ENCODE measurements at regions not wholly inside any gene's neighbourhood (a gene's known extent, or its start where the extent isn't known, plus 50 kb on each side); places are given as distances from the start of the nearest gene placed in this dataset.

GRCh38 chr5:82526540-82526939, 248.4 kb upstream of the RPS23 start:
- no peak for ATAC-seq
- CTCF ChIA-PET: interaction anchor here (0.6 kb wide), 1 partner anchor 16 kb away, joined by 3 read pairs; no protein-coding TSS in a partner anchor
- Mint-ChIP-seq H3K9me3 (peaks cover 40% of the 10 kb centered on the region), H3K27ac (no peak overlapping the region), H3K4me3 (no peak overlapping the region), H3K27me3 (ENCODE audit: low read depth) (0 out of 2 replicates have a peak, but pooled peaks cover 5% of the 10 kb centered on the region), H3K36me3 (peaks cover 21% of the 10 kb centered on the region), H3K4me1 (peaks cover 31% of the 10 kb centered on the region)
- no peak for DNase-seq (ENCODE audit: low spot score)
- POLR2A ChIA-PET: no interaction called here
- TF ChIP-seq, protein P1, sequence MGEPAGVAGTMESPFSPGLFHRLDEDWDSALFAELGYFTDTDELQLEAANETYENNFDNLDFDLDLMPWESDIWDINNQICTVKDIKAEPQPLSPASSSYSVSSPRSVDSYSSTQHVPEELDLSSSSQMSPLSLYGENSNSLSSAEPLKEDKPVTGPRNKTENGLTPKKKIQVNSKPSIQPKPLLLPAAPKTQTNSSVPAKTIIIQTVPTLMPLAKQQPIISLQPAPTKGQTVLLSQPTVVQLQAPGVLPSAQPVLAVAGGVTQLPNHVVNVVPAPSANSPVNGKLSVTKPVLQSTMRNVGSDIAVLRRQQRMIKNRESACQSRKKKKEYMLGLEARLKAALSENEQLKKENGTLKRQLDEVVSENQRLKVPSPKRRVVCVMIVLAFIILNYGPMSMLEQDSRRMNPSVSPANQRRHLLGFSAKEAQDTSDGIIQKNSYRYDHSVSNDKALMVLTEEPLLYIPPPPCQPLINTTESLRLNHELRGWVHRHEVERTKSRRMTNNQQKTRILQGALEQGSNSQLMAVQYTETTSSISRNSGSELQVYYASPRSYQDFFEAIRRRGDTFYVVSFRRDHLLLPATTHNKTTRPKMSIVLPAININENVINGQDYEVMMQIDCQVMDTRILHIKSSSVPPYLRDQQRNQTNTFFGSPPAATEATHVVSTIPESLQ (CRISPR knock-in tag; IDR thresholded peaks at IDR 0.05): no peak

DNA sequence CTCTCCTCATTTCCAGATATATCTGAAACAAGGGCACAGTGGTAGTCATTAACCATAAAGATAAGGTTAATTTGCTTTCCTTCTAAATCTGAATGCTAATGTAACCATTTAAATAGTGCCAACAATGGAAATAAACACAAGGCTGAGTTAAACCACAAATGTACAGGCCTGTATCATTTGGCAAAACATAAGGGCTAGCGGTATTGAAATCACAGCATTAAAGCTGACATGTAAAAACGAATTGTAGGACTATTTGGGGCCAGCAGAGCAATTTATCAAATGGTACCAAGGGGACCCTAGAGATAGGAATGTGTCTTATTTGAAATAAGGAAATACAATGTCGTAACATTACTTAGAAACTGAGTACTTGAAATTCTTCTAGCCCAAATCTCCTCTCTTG, 247.5 kb upstream of the RPS23 start:
- H3K27me3 Mint-ChIP-seq (ENCODE audit: low read depth): no peaks in the 10 kb centered on the region
- ATAC-seq (no peak), DNase-seq (ENCODE audit: low spot score) (no peak)
- peaks cover 33% of the 10 kb centered on the region for H3K4me1 Mint-ChIP-seq
- peaks cover 12% of the 10 kb centered on the region for H3K36me3 Mint-ChIP-seq
- peaks cover 31% of the 10 kb centered on the region for H3K9me3 Mint-ChIP-seq
- H3K4me3 Mint-ChIP-seq: no peak overlapping the region
- CTCF ChIA-PET: interaction anchor here (0.6 kb wide), 1 partner anchor 17 kb away, joined by 3 read pairs; no protein-coding TSS in a partner anchor
- POLR2A ChIA-PET: no interaction called here
- H3K27ac Mint-ChIP-seq: no peak overlapping the region
- TF ChIP-seq, protein P2, sequence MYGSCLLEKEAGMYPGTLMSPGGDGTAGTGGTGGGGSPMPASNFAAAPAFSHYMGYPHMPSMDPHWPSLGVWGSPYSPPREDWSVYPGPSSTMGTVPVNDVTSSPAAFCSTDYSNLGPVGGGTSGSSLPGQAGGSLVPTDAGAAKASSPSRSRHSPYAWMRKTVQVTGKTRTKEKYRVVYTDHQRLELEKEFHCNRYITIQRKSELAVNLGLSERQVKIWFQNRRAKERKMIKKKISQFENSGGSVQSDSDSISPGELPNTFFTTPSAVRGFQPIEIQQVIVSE (CRISPR knock-in tag; IDR thresholded peaks at IDR 0.05; ENCODE audit: borderline replicate concordance): no peak
- TF ChIP-seq ELF4 (CRISPR knock-in tag; IDR thresholded peaks at IDR 0.05; ENCODE audit: low read depth) (no peak), E2F5 (CRISPR knock-in tag; IDR thresholded peaks at IDR 0.05) (no peak), NR2C2 (CRISPR knock-in tag; IDR thresholded peaks at IDR 0.05) (no peak), ZNF671 (CRISPR knock-in tag; IDR thresholded peaks at IDR 0.05) (no peak), OVOL2 (CRISPR knock-in tag; IDR thresholded peaks at IDR 0.05; ENCODE audit: borderline replicate concordance) (no peak), NFE2L1 (CRISPR knock-in tag; IDR thresholded peaks at IDR 0.05) (no peak), GABPB1 (CRISPR knock-in tag; IDR thresholded peaks at IDR 0.05) (no peak), ATF3 (CRISPR knock-in tag; conservative IDR thresholded peaks at IDR 0.05) (no peak), ZNF512 (CRISPR knock-in tag; IDR thresholded peaks at IDR 0.05; ENCODE audit: borderline replicate concordance) (no peak), E2F1 (CRISPR knock-in tag; IDR thresholded peaks at IDR 0.05) (no peak), IRF2 (CRISPR knock-in tag; IDR thresholded peaks at IDR 0.05; ENCODE audit: borderline replicate concordance, low read depth) (no peak), HMGXB4 (CRISPR knock-in tag; IDR thresholded peaks at IDR 0.05) (no peak), KAT7 (CRISPR knock-in tag; IDR thresholded peaks at IDR 0.05; ENCODE audit: borderline replicate concordance) (no peak), FOXJ3 (CRISPR knock-in tag; IDR thresholded peaks at IDR 0.05; ENCODE audit: borderline replicate concordance) (no peak), ZNF121 (CRISPR knock-in tag; IDR thresholded peaks at IDR 0.05) (no peak)
- TF ChIP-seq, protein P3, sequence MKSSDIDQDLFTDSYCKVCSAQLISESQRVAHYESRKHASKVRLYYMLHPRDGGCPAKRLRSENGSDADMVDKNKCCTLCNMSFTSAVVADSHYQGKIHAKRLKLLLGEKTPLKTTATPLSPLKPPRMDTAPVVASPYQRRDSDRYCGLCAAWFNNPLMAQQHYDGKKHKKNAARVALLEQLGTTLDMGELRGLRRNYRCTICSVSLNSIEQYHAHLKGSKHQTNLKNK (CRISPR knock-in tag; IDR thresholded peaks at IDR 0.05): no peak
- TF ChIP-seq, protein P4, sequence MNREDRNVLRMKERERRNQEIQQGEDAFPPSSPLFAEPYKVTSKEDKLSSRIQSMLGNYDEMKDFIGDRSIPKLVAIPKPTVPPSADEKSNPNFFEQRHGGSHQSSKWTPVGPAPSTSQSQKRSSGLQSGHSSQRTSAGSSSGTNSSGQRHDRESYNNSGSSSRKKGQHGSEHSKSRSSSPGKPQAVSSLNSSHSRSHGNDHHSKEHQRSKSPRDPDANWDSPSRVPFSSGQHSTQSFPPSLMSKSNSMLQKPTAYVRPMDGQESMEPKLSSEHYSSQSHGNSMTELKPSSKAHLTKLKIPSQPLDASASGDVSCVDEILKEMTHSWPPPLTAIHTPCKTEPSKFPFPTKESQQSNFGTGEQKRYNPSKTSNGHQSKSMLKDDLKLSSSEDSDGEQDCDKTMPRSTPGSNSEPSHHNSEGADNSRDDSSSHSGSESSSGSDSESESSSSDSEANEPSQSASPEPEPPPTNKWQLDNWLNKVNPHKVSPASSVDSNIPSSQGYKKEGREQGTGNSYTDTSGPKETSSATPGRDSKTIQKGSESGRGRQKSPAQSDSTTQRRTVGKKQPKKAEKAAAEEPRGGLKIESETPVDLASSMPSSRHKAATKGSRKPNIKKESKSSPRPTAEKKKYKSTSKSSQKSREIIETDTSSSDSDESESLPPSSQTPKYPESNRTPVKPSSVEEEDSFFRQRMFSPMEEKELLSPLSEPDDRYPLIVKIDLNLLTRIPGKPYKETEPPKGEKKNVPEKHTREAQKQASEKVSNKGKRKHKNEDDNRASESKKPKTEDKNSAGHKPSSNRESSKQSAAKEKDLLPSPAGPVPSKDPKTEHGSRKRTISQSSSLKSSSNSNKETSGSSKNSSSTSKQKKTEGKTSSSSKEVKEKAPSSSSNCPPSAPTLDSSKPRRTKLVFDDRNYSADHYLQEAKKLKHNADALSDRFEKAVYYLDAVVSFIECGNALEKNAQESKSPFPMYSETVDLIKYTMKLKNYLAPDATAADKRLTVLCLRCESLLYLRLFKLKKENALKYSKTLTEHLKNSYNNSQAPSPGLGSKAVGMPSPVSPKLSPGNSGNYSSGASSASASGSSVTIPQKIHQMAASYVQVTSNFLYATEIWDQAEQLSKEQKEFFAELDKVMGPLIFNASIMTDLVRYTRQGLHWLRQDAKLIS (CRISPR knock-in tag; IDR thresholded peaks at IDR 0.05; ENCODE audit: borderline replicate concordance): no peak
- TF ChIP-seq, protein P5, sequence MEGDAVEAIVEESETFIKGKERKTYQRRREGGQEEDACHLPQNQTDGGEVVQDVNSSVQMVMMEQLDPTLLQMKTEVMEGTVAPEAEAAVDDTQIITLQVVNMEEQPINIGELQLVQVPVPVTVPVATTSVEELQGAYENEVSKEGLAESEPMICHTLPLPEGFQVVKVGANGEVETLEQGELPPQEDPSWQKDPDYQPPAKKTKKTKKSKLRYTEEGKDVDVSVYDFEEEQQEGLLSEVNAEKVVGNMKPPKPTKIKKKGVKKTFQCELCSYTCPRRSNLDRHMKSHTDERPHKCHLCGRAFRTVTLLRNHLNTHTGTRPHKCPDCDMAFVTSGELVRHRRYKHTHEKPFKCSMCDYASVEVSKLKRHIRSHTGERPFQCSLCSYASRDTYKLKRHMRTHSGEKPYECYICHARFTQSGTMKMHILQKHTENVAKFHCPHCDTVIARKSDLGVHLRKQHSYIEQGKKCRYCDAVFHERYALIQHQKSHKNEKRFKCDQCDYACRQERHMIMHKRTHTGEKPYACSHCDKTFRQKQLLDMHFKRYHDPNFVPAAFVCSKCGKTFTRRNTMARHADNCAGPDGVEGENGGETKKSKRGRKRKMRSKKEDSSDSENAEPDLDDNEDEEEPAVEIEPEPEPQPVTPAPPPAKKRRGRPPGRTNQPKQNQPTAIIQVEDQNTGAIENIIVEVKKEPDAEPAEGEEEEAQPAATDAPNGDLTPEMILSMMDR (IDR thresholded peaks at IDR 0.05): no peak
